Transverse colon (tissue), 3 donors: ENCODE measurements at regions not wholly inside any gene's neighbourhood (a gene's known extent, or its start where the extent isn't known, plus 50 kb on each side); places are given as distances from the start of the nearest gene placed in this dataset.

ENCODE experiments used
- POLR2A ChIP-seq: fragments of 450-650 bp; IDR thresholded peaks from one replicate; pipeline ENCODE4 v1.6.1; 2016; ENCODE audit warnings: antibody characterized with exemption, mild to moderate bottlenecking, moderate library complexity
- TF ChIP-seq, protein P1 (sequence below), 5 experiments: fragments of 200-600 bp in 3 of 5; fragments of 450-650 bp in 2 of 5; sonication (generic) in 3 of 5; IDR thresholded peaks; 1 replicate in 2 of 5; 2 replicates in 3 of 5; pipeline ENCODE4 v1.5.1; 2016 to 2017; ENCODE audit warnings: antibody characterized with exemption in 5 of 5, inconsistent platforms in 3 of 5, mild to moderate bottlenecking in 2 of 5, moderate library complexity in 1 of 5

- TF ChIP-seq, protein P1, sequence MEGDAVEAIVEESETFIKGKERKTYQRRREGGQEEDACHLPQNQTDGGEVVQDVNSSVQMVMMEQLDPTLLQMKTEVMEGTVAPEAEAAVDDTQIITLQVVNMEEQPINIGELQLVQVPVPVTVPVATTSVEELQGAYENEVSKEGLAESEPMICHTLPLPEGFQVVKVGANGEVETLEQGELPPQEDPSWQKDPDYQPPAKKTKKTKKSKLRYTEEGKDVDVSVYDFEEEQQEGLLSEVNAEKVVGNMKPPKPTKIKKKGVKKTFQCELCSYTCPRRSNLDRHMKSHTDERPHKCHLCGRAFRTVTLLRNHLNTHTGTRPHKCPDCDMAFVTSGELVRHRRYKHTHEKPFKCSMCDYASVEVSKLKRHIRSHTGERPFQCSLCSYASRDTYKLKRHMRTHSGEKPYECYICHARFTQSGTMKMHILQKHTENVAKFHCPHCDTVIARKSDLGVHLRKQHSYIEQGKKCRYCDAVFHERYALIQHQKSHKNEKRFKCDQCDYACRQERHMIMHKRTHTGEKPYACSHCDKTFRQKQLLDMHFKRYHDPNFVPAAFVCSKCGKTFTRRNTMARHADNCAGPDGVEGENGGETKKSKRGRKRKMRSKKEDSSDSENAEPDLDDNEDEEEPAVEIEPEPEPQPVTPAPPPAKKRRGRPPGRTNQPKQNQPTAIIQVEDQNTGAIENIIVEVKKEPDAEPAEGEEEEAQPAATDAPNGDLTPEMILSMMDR (IDR thresholded peaks at IDR 0.05): no peak
- no peak for TF ChIP-seq POLR2A
Observed at GRCh38 chr12:107332743-107333142, 239.4 kb upstream of the CRY1 start.
